ENCODE measurements at regions not wholly inside any gene's neighbourhood (a gene's known extent, or its start where the extent isn't known, plus 50 kb on each side); places are given as distances from the start of the nearest gene placed in this dataset.

- Histone ChIP-seq H3K4me1 (no peaks in the 10 kb centered on the region), H3K27ac (no peak overlapping the region), H3K9me3 (no peaks in the 10 kb centered on the region), H3K27me3 (no peaks in the 10 kb centered on the region), H3K36me3 (no peaks in the 10 kb centered on the region), H3K4me3 (no peak overlapping the region)
- DNase-seq (no peak), ATAC-seq (ENCODE audit: low FRiP score in 2 of 2) (no peak)
- no peak for TF ChIP-seq EP300 (IDR thresholded peaks at IDR 0.05)
- no peak for TF ChIP-seq POLR2A (IDR thresholded peaks at IDR 0.05)
- no peak for TF ChIP-seq POLR2AphosphoS5 (IDR thresholded peaks at IDR 0.05)
- TF ChIP-seq, protein P1, sequence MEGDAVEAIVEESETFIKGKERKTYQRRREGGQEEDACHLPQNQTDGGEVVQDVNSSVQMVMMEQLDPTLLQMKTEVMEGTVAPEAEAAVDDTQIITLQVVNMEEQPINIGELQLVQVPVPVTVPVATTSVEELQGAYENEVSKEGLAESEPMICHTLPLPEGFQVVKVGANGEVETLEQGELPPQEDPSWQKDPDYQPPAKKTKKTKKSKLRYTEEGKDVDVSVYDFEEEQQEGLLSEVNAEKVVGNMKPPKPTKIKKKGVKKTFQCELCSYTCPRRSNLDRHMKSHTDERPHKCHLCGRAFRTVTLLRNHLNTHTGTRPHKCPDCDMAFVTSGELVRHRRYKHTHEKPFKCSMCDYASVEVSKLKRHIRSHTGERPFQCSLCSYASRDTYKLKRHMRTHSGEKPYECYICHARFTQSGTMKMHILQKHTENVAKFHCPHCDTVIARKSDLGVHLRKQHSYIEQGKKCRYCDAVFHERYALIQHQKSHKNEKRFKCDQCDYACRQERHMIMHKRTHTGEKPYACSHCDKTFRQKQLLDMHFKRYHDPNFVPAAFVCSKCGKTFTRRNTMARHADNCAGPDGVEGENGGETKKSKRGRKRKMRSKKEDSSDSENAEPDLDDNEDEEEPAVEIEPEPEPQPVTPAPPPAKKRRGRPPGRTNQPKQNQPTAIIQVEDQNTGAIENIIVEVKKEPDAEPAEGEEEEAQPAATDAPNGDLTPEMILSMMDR (IDR thresholded peaks at IDR 0.05), result no peak
- 98 to 100% methylated on average over 4 of the region's 4 CpGs for WGBS, 2 donors
Observed at GRCh38 chr5:152869971-152870370, 464.9 kb upstream of the NMUR2 start.

GRCh38 chr5:152882621-152883020 lies 477.5 kb upstream of the NMUR2 start:
- no peak for DNase-seq
- H3K27ac ChIP-seq, result no peak overlapping the region
- no peaks in the 10 kb centered on the region for H3K27me3 ChIP-seq
- H3K9me3 ChIP-seq, result peaks cover 0 to 6% (median 3%) of the 10 kb centered on the region in 4 donors
- no peaks in the 10 kb centered on the region for H3K4me1 ChIP-seq
- H3K4me3 ChIP-seq, result no peak overlapping the region
- TF ChIP-seq POLR2AphosphoS5 (IDR thresholded peaks at IDR 0.05) (no peak), POLR2A (IDR thresholded peaks at IDR 0.05) (no peak)
- TF ChIP-seq, protein P1 (IDR thresholded peaks at IDR 0.05), result no peak
- ATAC-seq (ENCODE audit: low FRiP score in 2 of 2), result no peak
- no peaks in the 10 kb centered on the region for H3K36me3 ChIP-seq
- 64 to 66% methylated on average over 2 of the region's 2 CpGs for WGBS, 2 donors

DNA sequence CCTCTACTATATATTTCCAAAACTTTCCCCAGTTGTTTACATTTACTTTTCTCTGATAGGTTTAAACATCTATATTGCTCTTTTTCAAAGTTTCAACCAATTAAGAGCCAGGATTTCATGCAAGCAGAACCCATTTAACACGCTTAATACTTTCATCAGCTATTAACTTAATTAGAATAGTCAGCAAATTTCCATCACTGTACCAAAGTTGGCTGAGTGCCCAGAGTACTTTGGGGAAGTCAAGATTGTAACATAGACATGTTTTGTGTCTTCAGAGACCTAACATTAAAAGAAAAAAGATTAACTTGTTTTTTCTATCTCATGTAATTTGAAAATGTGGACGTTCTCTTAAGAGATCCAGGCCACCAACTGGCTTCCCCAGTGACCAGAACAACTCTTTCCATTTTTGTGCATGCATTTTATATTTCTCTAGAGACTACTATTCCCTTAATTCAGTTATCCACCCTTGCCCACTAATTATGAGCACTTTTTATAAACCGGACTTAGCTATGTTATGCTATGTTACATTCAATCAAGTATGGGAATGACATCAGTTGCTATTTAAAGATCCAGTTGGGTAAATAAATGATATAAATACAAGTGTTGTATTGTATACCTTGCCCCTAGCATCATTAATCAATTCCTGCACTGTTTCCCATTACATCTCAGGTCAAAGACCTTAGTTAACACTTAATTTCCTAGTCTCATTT lies 478.1 kb upstream of the NMUR2 start:
- ATAC-seq (ENCODE audit: low FRiP score in 2 of 2), result no peak
- WGBS, 2 donors, result 55 to 57% methylated on average over 3 of the region's 3 CpGs
- no peaks in the 10 kb centered on the region for H3K27me3 ChIP-seq
- H3K4me3 ChIP-seq, result no peak overlapping the region
- no peaks in the 10 kb centered on the region for H3K4me1 ChIP-seq
- no peak overlapping the region for H3K27ac ChIP-seq
- TF ChIP-seq EP300 (IDR thresholded peaks at IDR 0.05) (no peak), POLR2AphosphoS5 (IDR thresholded peaks at IDR 0.05) (no peak), POLR2A (IDR thresholded peaks at IDR 0.05) (no peak)
- TF ChIP-seq, protein P1 (IDR thresholded peaks at IDR 0.05), result no peak
- no peak for DNase-seq
- no peaks in the 10 kb centered on the region for H3K36me3 ChIP-seq
- H3K9me3 ChIP-seq, result peaks cover 0 to 6% (median 1%) of the 10 kb centered on the region in 4 donors

- Histone ChIP-seq H3K27me3 (no peaks in the 10 kb centered on the region), H3K27ac (no peak overlapping the region), H3K36me3 (no peaks in the 10 kb centered on the region), H3K4me3 (no peak overlapping the region), H3K9me3 (peaks cover 0 to 6% (median 0%) of the 10 kb centered on the region in 4 donors), H3K4me1 (no peaks in the 10 kb centered on the region)
- ATAC-seq (ENCODE audit: low FRiP score in 2 of 2) (no peak), DNase-seq (no peak)
- TF ChIP-seq, protein P1 (IDR thresholded peaks at IDR 0.05), result no peak
- TF ChIP-seq POLR2AphosphoS5 (IDR thresholded peaks at IDR 0.05) (no peak), EP300 (IDR thresholded peaks at IDR 0.05) (no peak), POLR2A (IDR thresholded peaks at IDR 0.05) (no peak)
Observed at GRCh38 chr5:152884006-152884405, 478.9 kb upstream of the NMUR2 start.

DNA sequence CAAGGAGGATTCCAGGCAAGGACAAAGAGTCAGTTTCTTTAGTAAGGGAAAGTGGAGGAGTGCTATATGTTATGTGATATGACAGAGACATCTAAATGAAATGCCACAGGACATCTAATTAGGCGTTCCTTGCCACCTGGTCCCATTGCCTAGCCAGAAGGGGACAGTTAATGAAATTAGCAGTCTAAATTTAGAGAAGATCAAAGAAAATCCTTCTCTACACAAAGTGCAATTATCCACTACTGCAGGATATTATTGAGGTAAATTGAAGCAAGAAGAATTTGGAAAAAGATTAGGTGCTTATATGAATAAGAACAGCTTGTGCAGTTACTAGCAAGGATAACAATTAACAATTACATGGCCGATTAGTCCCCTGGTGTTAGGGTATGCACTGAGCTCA lies 495.3 kb upstream of the NMUR2 start:
- DNase-seq (no peak), ATAC-seq (ENCODE audit: low FRiP score in 2 of 2) (no peak)
- WGBS, 2 donors, result 70% methylated on average over 2 of the region's 2 CpGs
- TF ChIP-seq EP300 (IDR thresholded peaks at IDR 0.05), result no peak
- TF ChIP-seq, protein P1 (IDR thresholded peaks at IDR 0.05), result no peak
- TF ChIP-seq POLR2A (IDR thresholded peaks at IDR 0.05), result no peak
- TF ChIP-seq POLR2AphosphoS5 (IDR thresholded peaks at IDR 0.05), result no peak
- Histone ChIP-seq H3K4me1 (no peaks in the 10 kb centered on the region), H3K9me3 (no peaks in the 10 kb centered on the region), H3K4me3 (no peak overlapping the region), H3K27me3 (no peaks in the 10 kb centered on the region), H3K27ac (no peak overlapping the region), H3K36me3 (no peaks in the 10 kb centered on the region)

Measured in upper lobe of left lung (tissue), 6 donors.